Suprapubic skin (tissue), 4 donors: ENCODE measurements at regions not wholly inside any gene's neighbourhood (a gene's known extent, or its start where the extent isn't known, plus 50 kb on each side); places are given as distances from the start of the nearest gene placed in this dataset.

Experiments used
- CTCF ChIP-seq, 2 donors: fragments of 200-600 bp in 1 of 2; fragments of 450-650 bp in 1 of 2; sonication (generic) in 1 of 2; IDR thresholded peaks; one replicate each; pipeline ENCODE4 v1.5.1; 2016 to 2019; ENCODE audit warnings: antibody characterized with exemption in 2 of 2, mild to moderate bottlenecking in 1 of 2, moderate library complexity in 1 of 2
- EP300 ChIP-seq: sonication (generic); formaldehyde crosslinking; IDR thresholded peaks from one replicate; pipeline ENCODE4 v1.6.1; 2017; ENCODE audit warnings: antibody characterized with exemption
- POLR2A ChIP-seq, 2 donors: fragments of 450-650 bp; IDR thresholded peaks; one replicate each; pipeline ENCODE4 v1.6.1; 2017; ENCODE audit warnings: antibody characterized with exemption in 2 of 2, mild to moderate bottlenecking in 2 of 2, moderate library complexity in 2 of 2
- POLR2AphosphoS5 ChIP-seq, 3 donors: sonication (generic); formaldehyde crosslinking; IDR thresholded peaks; one replicate each; pipeline ENCODE4 v1.6.1; 2017; ENCODE audit warnings: antibody characterized with exemption in 3 of 3

DNA sequence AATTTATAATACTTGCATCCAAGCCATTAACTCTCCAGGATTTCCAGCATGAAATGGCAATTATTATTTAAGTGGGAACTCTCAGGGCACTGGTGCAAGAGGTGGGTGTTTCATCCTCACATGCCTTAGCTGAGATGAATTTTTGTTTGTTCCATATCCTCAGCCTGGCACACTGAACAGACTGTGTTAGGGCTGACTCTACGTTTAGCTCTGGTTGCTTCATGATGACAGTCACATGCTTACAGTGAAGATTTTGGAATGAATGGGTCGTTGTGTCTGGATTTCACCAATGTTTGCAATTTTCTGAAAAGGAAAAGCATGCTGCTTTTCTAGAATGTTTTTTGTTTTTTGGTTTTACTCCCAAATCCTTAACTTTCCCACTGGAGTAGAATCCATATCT is 246.6 kb downstream of the INSC start:
- TF ChIP-seq CTCF (IDR thresholded peaks at IDR 0.05) (no peak), POLR2AphosphoS5 (IDR thresholded peaks at IDR 0.05) (no peak), EP300 (no peak), POLR2A (IDR thresholded peaks at IDR 0.05) (no peak)
